NCI-H146 treated with DMSO at 0.1 percent for 48 hours (cell line): ENCODE measurements at regions not wholly inside any gene's neighbourhood (a gene's known extent, or its start where the extent isn't known, plus 50 kb on each side); places are given as distances from the start of the nearest gene placed in this dataset.

Source experiments
- DNase-seq: peaks from one replicate; lab custom pipeline; 2025; ENCODE audit not compliant: unreplicated experiment; lab: John Stamatoyannopoulos, UW

DNA sequence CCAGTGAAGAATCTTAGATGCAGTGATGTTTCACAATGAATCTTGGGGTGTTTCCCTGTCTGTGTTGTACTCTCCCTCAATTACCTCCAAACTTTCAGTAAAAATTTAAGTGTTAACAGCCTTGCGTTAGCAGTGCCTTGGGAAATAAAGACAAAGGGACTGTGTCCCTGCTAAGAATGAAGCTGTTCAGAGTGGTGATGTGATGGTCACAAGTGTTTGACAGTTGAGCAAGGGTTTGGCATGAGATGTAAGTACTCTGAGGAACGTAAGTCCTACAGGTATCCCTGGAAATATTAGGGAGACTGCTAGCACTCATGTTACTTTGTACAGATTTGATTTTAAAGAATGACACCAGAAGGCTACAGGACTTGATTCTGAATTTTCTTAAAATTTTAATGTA, 304.3 kb upstream of the DPH6 start:
- no peak for DNase-seq

DNA sequence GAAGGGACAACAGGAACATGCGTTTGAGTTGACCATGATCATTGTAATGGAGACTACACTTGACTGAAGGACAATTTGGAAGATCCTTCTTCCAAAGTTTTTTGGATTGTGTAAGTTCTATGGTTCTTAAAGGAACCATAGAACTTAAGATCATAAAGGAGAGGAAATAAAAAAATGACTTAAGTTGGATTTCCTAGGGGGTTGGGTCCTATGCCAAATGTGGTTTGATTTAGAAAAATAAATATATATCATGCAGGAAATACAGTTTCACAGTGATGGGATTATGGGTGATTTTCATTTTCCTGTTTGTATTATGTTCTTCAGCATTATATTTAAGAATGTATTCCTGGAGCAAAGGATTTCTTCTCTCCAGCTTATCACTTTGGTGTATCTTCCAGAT, 305.5 kb upstream of the DPH6 start:
- DNase-seq = no peak

- no peak for DNase-seq
Measured at GRCh38 chr15:35852818-35853624, 307.1 kb upstream of the DPH6 start.

- DNase-seq = no peak
Measured at GRCh38 chr15:35854316-35854715, 308.4 kb upstream of the DPH6 start.

DNA sequence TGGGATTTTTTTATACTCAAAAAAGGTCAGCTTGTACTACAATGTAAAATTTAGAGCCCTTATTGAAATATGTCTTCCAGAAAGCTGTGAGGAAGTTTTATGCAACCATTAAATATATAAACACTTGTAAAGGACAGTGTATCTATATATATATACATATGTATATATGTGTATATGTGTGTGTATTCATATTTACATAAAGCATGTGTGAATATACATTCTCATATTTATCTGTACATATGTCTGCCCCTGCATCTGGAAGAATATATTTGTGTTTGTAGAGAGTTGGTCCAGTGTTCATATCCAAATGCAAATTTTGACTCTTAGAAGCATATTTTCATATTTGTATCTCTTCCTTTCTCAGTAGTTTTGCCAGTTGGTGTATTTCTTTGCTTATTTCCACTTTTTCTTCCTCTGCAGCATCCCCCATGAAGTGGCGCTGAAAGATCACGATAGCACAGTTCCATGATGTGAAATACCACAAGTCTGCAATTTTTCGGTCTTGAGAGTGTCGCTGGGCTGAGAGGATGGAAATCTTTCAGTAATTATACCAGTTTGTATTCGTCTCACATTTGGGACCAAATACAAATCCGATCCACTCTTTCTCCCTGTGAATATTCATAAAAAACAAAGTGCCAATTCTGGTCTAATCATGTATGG, 311.7 kb upstream of the DPH6 start:
- no peak for DNase-seq

- no peak for DNase-seq
Measured at GRCh38 chr15:35858707-35859106, 312.7 kb upstream of the DPH6 start.

DNA sequence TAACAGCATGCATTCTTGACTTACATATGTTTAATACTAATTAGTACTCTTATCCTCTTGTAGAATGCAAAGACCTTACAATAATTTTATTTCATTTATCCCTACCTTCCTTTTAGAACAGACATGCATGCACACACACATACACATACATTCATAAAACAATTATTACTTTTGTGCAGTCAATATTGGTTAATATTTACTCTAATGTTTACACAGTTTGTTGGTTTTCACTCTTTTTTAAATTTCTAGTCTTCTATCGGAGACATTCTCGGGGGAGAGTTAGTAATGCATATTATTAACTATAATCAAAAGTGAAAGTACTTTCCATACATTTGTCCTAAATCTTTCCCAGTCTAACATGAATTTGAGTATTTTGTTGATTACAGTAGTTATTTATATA, 317.7 kb upstream of the DPH6 start:
- no peak for DNase-seq

DNA sequence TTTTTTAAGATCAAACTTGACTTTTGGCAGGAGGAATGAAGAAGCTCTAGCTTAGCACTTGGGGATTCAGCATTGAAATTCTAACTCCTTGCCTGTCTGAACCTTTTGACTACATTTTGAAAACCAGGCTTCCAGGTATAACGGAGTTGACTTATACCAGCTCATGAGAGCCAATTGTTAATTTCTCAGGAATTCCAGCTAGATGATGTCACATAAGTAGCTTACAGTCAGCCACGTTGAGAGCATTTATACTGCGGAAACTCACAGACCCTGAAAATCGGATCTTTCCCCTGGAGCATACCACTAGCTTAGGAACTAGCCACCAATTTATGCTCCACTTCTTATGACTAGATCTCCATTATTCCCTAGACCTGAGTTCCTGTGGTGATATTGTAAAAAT, 321.4 kb upstream of the DPH6 start:
- DNase-seq = no peak

DNA sequence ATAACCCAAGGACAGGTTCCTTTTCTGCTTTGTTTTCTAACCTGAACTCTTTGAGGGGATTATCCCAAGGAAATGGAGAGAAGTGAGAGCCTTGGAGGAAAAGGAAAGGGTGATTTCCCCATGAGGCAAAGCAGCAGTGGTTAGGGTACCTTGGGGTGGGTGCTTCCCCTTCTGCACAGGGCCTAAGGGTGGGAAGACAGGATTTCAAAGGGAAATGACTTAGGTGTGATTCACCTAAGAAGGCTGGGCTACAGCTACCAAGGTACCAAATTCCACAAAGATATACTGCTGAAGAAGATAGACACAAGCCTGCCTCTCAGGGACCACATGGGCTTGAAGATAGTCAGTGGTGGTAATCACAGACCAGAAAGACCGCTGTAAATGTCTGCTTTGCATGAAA, 325.3 kb upstream of the DPH6 start:
- no peak for DNase-seq

GRCh38 chr15:35871812-35872211, 325.8 kb upstream of the DPH6 start:
- DNase-seq = no peak

DNA sequence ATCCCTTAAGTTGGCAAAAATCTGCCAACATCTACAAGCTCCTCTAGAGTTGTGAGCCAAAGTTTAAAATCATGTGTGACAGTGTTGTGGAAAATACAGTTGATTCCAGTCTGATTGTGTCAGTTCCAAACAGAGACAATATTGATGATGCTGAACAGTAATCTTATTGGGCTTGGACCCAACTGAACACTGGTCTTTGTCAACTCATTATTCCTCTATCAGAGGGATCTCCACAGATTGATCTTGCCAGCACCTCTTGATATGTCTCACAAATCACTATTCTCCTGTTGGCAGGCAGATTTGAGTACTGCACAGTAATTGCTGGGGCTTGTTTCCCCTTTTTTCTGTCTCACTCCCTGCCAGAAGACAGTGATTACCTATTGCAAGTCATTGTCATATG, 326.6 kb upstream of the DPH6 start:
- no peak for DNase-seq

- DNase-seq = no peak
Measured at GRCh38 chr15:35874260-35874905, 328.4 kb upstream of the DPH6 start.

DNA sequence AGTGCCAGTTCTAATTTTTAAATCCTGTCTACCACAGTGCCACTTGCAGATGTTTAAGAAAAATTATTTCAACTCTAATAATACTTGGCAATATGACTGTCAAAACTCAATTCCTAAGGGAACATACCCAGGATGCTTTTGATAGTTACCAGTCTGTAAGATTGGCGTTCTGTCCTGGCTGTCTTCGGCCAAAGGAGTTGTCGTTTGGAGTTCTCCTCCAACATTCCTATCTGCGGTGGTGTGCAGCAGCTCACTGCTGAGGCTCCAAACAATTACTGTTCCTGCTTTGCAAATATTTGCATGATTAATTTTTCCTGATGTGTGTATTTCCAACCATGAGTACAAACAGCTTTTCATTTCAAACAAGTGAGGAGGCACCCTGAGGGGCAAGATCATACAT, 330.8 kb upstream of the DPH6 start:
- DNase-seq = no peak

- DNase-seq = no peak
Measured at GRCh38 chr15:35880896-35881295, 334.9 kb upstream of the DPH6 start.

DNA sequence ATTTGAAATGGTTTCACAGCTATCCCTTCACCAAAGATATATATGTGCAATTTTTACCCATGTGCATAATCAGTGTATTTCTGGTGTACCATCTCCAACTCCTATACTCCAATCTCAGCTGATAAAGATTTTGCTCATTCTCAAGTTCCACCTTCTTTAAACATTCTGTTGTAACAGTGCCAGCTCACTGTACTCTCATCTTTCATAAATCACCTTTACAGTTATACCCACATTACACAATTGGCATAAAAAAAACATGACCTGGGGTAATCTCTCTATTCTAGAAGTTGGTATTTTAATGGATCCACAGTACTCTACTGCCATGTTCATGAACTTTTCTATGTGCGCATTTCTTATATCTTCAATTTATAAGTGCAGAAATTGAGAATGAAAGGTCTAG, 339.9 kb upstream of the DPH6 start:
- DNase-seq = no peak

- DNase-seq = no peak
Measured at GRCh38 chr15:35886765-35887164, 340.8 kb upstream of the DPH6 start.

DNA sequence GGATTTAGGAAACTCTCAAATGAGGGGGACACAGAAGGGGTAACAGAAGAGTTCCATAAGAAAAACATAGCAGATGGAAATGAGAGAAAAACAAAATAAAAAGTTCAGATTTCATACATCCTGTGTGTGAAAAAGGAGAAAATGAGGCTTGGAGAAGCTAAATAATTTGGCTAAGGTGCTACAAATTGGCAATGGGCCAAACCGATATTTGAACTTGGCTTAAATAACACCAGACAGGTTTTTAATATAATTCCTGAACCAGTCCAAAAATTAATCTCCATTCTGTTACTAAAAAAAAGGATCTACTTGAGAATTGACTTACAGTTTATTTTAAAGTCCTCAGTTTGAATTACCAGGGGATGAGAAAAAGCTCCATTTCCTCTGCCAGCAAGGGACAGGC, 342.9 kb upstream of the DPH6 start:
- DNase-seq = no peak

GRCh38 chr15:35907511-35907910, 361.5 kb upstream of the DPH6 start:
- no peak for DNase-seq

DNA sequence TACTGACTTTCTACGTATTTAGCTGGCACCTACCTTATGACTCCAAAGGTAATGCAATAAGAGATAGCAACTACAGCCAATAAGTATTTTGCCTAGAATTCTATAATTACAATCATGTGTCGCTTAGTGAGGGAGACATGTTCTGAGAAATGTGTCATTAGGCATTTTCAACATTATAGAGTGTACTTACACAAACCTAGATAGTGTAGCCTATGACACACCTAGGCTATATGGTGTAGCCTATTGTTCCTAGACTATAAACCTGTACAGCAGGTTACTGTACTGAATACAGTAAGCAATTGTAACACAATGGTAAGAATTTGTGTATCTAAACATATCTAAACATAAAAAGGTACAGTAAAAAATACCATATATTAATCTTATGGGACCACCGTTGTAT, 363.4 kb upstream of the DPH6 start:
- no peak for DNase-seq

GRCh38 chr15:35910227-35910626, 364.3 kb upstream of the DPH6 start:
- DNase-seq = no peak

- DNase-seq = no peak
Measured at GRCh38 chr15:35911052-35911777, 365.2 kb upstream of the DPH6 start.

GRCh38 chr15:35912196-35912595, 366.2 kb upstream of the DPH6 start:
- DNase-seq = no peak
